Cardiac fibroblast (primary cell): ENCODE measurements at regions not wholly inside any gene's neighbourhood (a gene's known extent, or its start where the extent isn't known, plus 50 kb on each side); places are given as distances from the start of the nearest gene placed in this dataset.

Source experiments
- DNase-seq, 2 donors: peaks; one replicate each; pipeline versions ENCODE4 v3.0.0 to v3.0.0-alpha.2; 2010; ENCODE audit warnings: low read depth in 2 of 2
- H3K4me3 ChIP-seq, 2 donors: replicated peaks in 1 of 2; 1 replicate in 1 of 2; 2 replicates in 1 of 2; pipeline ENCODE4 v1.5.1; 2011; ENCODE audit warnings: low read depth in 2 of 2, low read length in 2 of 2, mild to moderate bottlenecking in 2 of 2, moderate library complexity in 1 of 2
- CTCF ChIP-seq: IDR thresholded peaks from one replicate; pipeline ENCODE4 v1.5.1; 2011; ENCODE audit warnings: low read depth, mild to moderate bottlenecking, low read length, inconsistent platforms

DNA sequence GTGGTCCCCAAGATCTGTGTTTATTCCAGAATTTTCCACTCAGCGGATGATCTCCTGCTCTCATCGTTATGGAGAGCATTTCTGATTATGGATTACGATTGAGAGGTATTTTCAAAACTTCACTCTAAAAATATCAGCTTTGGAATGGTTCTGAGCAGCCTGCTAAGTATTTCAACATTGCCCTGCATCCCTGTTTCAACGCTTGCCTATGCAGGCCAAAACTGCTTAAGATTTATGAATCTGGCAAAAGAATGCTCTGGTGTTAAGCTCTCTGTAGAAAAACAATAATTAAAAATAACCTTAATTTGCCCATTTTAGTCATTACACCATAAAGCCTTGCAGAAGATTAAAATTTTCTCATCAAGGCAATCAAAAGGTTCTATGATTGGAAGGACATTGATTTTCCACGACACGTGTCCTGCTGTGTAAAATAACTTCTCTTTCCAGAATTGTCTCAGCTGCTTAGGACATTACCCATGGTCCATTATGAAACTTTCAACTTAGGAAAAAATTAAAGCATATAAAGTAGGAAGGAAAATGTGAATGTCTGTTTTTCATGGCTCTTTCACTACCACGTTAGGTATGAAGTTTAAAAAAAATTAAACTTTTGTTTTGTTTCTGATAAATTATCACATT, 229.9 kb downstream of the ACKR3 start:
- no peak overlapping the region for H3K4me3 ChIP-seq
- no peak for TF ChIP-seq CTCF

DNA sequence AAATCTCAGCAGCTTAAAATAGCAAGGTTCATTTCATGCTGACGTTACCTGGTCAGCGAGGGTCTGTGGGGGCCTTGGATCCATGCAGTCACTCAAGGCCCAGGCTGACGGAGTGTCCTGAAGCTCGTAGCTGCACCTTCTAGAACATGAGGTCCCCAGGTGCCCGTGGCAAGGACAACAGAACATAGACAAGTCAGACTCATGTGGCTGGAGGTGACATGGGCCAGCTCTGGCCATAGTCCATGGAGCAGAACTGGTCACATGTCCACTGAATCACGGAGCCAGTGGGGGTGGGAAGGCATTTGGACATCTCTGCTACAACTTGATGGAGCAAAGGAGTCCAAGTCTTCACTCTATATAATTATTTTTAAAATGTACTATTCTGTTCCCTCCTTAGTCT, 233.2 kb downstream of the ACKR3 start:
- H3K4me3 ChIP-seq, result no peak overlapping the region
- DNase-seq, result no peak
- TF ChIP-seq CTCF, result no peak

More for the DNA sequence above, 229.9 kb downstream of the ACKR3 start:
- no peak for DNase-seq

GRCh38 chr2:236803621-236804020, 234.0 kb downstream of the ACKR3 start:
- no peak for TF ChIP-seq CTCF
- no peak overlapping the region for H3K4me3 ChIP-seq
- DNase-seq, result no peak

GRCh38 chr2:236805800-236806531, 236.3 kb downstream of the ACKR3 start:
- H3K4me3 ChIP-seq, result no peak overlapping the region
- no peak for DNase-seq
- TF ChIP-seq CTCF, result no peak

DNA sequence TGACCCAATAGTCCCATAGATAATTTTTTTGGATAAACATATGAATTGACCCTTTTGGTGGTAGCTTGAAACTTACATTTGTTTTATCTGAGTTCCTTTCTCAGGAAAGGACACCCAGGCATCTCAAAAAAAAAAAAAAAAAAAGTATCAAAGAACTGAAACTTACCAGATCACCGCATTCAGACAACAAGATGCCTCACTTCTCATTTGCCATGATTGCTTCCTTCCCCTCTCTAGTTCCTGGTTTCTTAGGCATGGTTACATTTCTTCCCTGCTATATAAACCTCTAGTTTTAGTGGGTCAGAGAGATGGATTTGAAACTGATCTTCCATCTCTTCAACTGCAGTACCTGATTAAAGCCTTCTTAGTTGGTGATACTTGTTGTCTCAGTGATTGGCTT, 240.1 kb downstream of the ACKR3 start:
- DNase-seq, result no peak
- no peak overlapping the region for H3K4me3 ChIP-seq
- TF ChIP-seq CTCF, result no peak

DNA sequence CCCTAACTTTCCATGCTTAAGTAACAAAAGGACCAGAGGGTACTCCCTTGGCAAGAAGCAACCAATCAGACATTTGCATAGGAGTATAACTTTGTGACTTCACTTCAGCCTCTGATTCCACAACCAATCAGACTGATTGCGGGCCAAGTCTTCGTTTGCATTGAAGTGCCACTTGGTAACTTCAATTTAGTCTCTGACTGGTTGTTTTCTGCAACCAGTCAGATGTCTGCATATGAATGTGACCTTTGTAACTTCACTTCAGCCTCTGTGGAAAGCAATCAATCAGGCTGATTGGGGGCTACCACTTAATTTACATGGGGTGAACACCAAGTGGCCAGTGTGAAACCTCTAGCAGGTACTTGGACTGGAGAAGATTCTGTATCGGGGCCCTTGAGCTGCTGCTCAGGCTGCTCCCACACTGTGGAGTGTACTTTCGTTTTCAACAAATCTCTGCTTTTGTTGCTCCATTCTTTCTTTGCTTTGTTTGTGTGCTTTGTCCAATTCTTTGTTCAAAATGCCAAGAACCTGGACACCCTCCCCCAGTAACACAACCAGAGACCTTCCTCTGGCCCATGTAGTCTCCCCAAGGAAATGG, 241.5 kb downstream of the ACKR3 start:
- TF ChIP-seq CTCF, result no peak
- DNase-seq, result no peak
- H3K4me3 ChIP-seq, result no peak overlapping the region
